Parathyroid adenoma (tissue), 2 donors: ENCODE measurements at regions not wholly inside any gene's neighbourhood (a gene's known extent, or its start where the extent isn't known, plus 50 kb on each side); places are given as distances from the start of the nearest gene placed in this dataset.
A peak's percentile ranks its signal among the peaks of the same experiment; 100 is the strongest.

Experiments
- H2AFZ ChIP-seq: fragments of 300-600 bp; sonication (generic); one replicate; pipeline ENCODE4 v1.7.0; 2017; ENCODE audit warnings: antibody characterized with exemption, mild to moderate bottlenecking
- H3K27ac ChIP-seq: fragments of 300-600 bp; sonication (generic); one replicate; pipeline ENCODE4 v1.7.0; 2017
- H3K27me3 ChIP-seq: fragments of 300-600 bp; sonication (generic); one replicate; pipeline ENCODE4 v1.7.0; 2017; ENCODE audit warnings: low read length; ENCODE audit not compliant: control insufficient read depth, insufficient read depth
- H3K36me3 ChIP-seq: fragments of 300-600 bp; sonication (generic); one replicate; pipeline ENCODE4 v1.7.0; 2017; ENCODE audit warnings: low read length; ENCODE audit not compliant: control insufficient read depth, insufficient read depth
- H3K4me1 ChIP-seq: fragments of 300-600 bp; sonication (generic); one replicate; pipeline ENCODE4 v1.7.0; 2017; ENCODE audit warnings: control low read depth
- H3K4me2 ChIP-seq: fragments of 300-600 bp; sonication (generic); one replicate; pipeline ENCODE4 v1.7.0; 2017; ENCODE audit warnings: low read length
- H3K4me3 ChIP-seq: fragments of 300-600 bp; sonication (generic); one replicate; pipeline ENCODE4 v1.7.0; 2017; ENCODE audit warnings: low read depth, low read length
- H3K79me2 ChIP-seq: fragments of 300-600 bp; sonication (generic); one replicate; pipeline ENCODE4 v1.7.0; 2017; ENCODE audit warnings: control low read depth
- H3K9ac ChIP-seq: fragments of 300-600 bp; sonication (generic); one replicate; pipeline ENCODE4 v1.7.0; 2017; ENCODE audit warnings: mild to moderate bottlenecking
- H3K9me3 ChIP-seq: fragments of 300-600 bp; sonication (generic); one replicate; pipeline ENCODE4 v1.7.0; 2017; ENCODE audit warnings: low read length; ENCODE audit not compliant: control insufficient read depth
- CTCF ChIP-seq: fragments of 300-600 bp; sonication (generic); IDR thresholded peaks from one replicate; pipeline ENCODE4 v1.7.0; 2017; ENCODE audit warnings: antibody characterized with exemption, mild to moderate bottlenecking
- donor health status: primary hyperparathyroidism.

- no peaks in the 10 kb centered on the region for H3K36me3 ChIP-seq
- no peaks in the 10 kb centered on the region for H3K27me3 ChIP-seq
- TF ChIP-seq CTCF, result no peak
- H3K79me2 ChIP-seq, result no peaks in the 10 kb centered on the region
- H3K4me3 ChIP-seq, result no peak overlapping the region
- no peak overlapping the region for H3K9ac ChIP-seq
- H3K4me1 ChIP-seq, result no peaks in the 10 kb centered on the region
- no peak overlapping the region for H3K4me2 ChIP-seq
- H2AFZ ChIP-seq, result no peak overlapping the region
- no peak overlapping the region for H3K27ac ChIP-seq
- H3K9me3 ChIP-seq, result no peaks in the 10 kb centered on the region
These were observed 144.2 kb downstream of the ASB1 start for GRCh38 chr2:238570926-238571325.

- Histone ChIP-seq H3K27ac (no peak overlapping the region), H3K9me3 (no peaks in the 10 kb centered on the region), H3K79me2 (no peaks in the 10 kb centered on the region), H3K27me3 (no peaks in the 10 kb centered on the region), H3K4me3 (no peak overlapping the region), H3K9ac (no peak overlapping the region), H3K4me1 (no peaks in the 10 kb centered on the region), H3K36me3 (no peaks in the 10 kb centered on the region), H2AFZ (no peak overlapping the region), H3K4me2 (no peak overlapping the region)
- no peak for TF ChIP-seq CTCF
These were observed 145.1 kb downstream of the ASB1 start for GRCh38 chr2:238571661-238572372.

- no peak overlapping the region for H3K27ac ChIP-seq
- H3K9me3 ChIP-seq, result no peaks in the 10 kb centered on the region
- no peak overlapping the region for H3K9ac ChIP-seq
- no peaks in the 10 kb centered on the region for H3K36me3 ChIP-seq
- H3K4me1 ChIP-seq, result no peaks in the 10 kb centered on the region
- no peak overlapping the region for H3K4me3 ChIP-seq
- no peak overlapping the region for H2AFZ ChIP-seq
- H3K27me3 ChIP-seq, result no peaks in the 10 kb centered on the region
- H3K79me2 ChIP-seq, result no peaks in the 10 kb centered on the region
- H3K4me2 ChIP-seq, result no peak overlapping the region
- TF ChIP-seq CTCF, result peak; percentile 36
These were observed 146.5 kb downstream of the ASB1 start for GRCh38 chr2:238573065-238573778.

- H3K4me1 ChIP-seq, result no peaks in the 10 kb centered on the region
- H2AFZ ChIP-seq, result no peak overlapping the region
- no peak overlapping the region for H3K9ac ChIP-seq
- H3K4me3 ChIP-seq, result no peak overlapping the region
- H3K36me3 ChIP-seq, result no peaks in the 10 kb centered on the region
- no peak for TF ChIP-seq CTCF
- H3K9me3 ChIP-seq, result no peaks in the 10 kb centered on the region
- H3K27me3 ChIP-seq, result no peaks in the 10 kb centered on the region
- no peak overlapping the region for H3K27ac ChIP-seq
- H3K79me2 ChIP-seq, result no peaks in the 10 kb centered on the region
- H3K4me2 ChIP-seq, result no peak overlapping the region
These were observed 147.2 kb downstream of the ASB1 start for GRCh38 chr2:238573916-238574315.
